GM12873 (cell line): ENCODE measurements at regions not wholly inside any gene's neighbourhood (a gene's known extent, or its start where the extent isn't known, plus 50 kb on each side); places are given as distances from the start of the nearest gene placed in this dataset.

Experiments
- CTCF ChIP-seq: IDR thresholded peaks from 2 replicates; pipeline ENCODE4 v1.5.1; 2012; ENCODE audit warnings: low read depth, mild to moderate bottlenecking, moderate library complexity, low read length, control low read depth; ENCODE audit not compliant: insufficient read depth; ENCODE audit errors: missing control alignments

GRCh38 chr15:77710206-77710605 lies 77.5 kb upstream of the LINGO1 start:
- no peak for TF ChIP-seq CTCF

GRCh38 chr15:77709135-77709886 lies 76.6 kb upstream of the LINGO1 start:
- no peak for TF ChIP-seq CTCF

GRCh38 chr15:77706482-77707244 lies 74.0 kb upstream of the LINGO1 start:
- no peak for TF ChIP-seq CTCF

GRCh38 chr15:77702211-77702957 lies 69.7 kb upstream of the LINGO1 start:
- no peak for TF ChIP-seq CTCF

GRCh38 chr15:77698481-77698880 lies 65.8 kb upstream of the LINGO1 start:
- no peak for TF ChIP-seq CTCF

GRCh38 chr15:77697893-77698292 lies 65.2 kb upstream of the LINGO1 start:
- no peak for TF ChIP-seq CTCF

- TF ChIP-seq CTCF: no peak
Measured at GRCh38 chr15:77696871-77697270, 64.2 kb upstream of the LINGO1 start.
